Stomach (tissue), 4 donors: ENCODE measurements at regions not wholly inside any gene's neighbourhood (a gene's known extent, or its start where the extent isn't known, plus 50 kb on each side); places are given as distances from the start of the nearest gene placed in this dataset.

ENCODE experiments used
- EP300 ChIP-seq: sonication (generic); formaldehyde crosslinking; IDR thresholded peaks from one replicate; pipeline ENCODE4 v1.6.1; 2017; ENCODE audit warnings: antibody characterized with exemption
- POLR2A ChIP-seq, 4 donors: fragments of 450-650 bp; IDR thresholded peaks; one replicate each; pipeline ENCODE4 v1.6.1; 2016; ENCODE audit warnings: antibody characterized with exemption in 4 of 4, control low read depth in 2 of 4, mild to moderate bottlenecking in 1 of 4, moderate library complexity in 1 of 4
- TF ChIP-seq, protein P1 (sequence below), 7 experiments: fragments of 450-650 bp in 4 of 7; fragments of 200-600 bp in 3 of 7; sonication (generic) in 3 of 7; IDR thresholded peaks; one replicate each; pipeline ENCODE4 v1.5.1; 2016 to 2019; ENCODE audit warnings: antibody characterized with exemption in 7 of 7, control low read depth in 2 of 7, mild to moderate bottlenecking in 1 of 7

DNA sequence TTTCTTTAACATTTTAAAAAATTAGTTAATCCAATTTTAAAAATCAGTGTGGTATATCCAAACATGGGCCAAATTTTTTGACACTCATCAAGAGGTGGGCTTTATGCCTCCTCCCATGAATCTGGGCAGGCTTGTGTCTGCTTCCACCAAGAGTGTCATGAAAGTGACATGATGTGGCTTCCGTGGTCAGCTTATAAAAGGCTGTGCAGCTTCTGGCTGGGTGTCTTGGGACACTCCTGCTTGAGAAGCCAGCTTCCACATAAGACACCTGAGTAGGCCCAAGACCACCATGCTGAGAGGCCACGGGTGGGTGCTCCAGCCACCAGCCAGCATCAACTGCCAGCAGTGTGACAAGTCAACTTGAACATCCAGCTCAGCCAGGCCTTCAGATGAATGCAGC lies 74.3 kb upstream of the RUNX3 start:
- TF ChIP-seq, protein P1, sequence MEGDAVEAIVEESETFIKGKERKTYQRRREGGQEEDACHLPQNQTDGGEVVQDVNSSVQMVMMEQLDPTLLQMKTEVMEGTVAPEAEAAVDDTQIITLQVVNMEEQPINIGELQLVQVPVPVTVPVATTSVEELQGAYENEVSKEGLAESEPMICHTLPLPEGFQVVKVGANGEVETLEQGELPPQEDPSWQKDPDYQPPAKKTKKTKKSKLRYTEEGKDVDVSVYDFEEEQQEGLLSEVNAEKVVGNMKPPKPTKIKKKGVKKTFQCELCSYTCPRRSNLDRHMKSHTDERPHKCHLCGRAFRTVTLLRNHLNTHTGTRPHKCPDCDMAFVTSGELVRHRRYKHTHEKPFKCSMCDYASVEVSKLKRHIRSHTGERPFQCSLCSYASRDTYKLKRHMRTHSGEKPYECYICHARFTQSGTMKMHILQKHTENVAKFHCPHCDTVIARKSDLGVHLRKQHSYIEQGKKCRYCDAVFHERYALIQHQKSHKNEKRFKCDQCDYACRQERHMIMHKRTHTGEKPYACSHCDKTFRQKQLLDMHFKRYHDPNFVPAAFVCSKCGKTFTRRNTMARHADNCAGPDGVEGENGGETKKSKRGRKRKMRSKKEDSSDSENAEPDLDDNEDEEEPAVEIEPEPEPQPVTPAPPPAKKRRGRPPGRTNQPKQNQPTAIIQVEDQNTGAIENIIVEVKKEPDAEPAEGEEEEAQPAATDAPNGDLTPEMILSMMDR (IDR thresholded peaks at IDR 0.05): no peak
- TF ChIP-seq POLR2A (IDR thresholded peaks at IDR 0.05) (no peak), EP300 (no peak)
